Ovary (tissue), 7 donors: ENCODE measurements at regions not wholly inside any gene's neighbourhood (a gene's known extent, or its start where the extent isn't known, plus 50 kb on each side); places are given as distances from the start of the nearest gene placed in this dataset.

ENCODE experiments used
- DNase-seq, 5 donors: peaks; one replicate each; pipeline ENCODE4 v3.0.0-alpha.2; 2019 to 2020
- H3K27ac ChIP-seq, 2 donors: fragments of 200-600 bp; one replicate each; pipeline versions ENCODE4 v1.5.1 to v1.8.0; 2019 to 2022
- H3K27me3 ChIP-seq: fragments of 200-600 bp; one replicate; pipeline ENCODE4 v1.8.0; 2022
- H3K36me3 ChIP-seq: fragments of 200-600 bp; sonication (generic); one replicate; pipeline ENCODE4 v1.5.1; 2019
- H3K4me1 ChIP-seq: one replicate; pipeline ENCODE4 v1.8.1; 2013; ENCODE audit warnings: mild to moderate bottlenecking, moderate library complexity; ENCODE audit not compliant: insufficient read depth
- H3K4me3 ChIP-seq: fragments of 200-600 bp; sonication (generic); one replicate; pipeline ENCODE4 v1.5.1; 2017
- H3K9me3 ChIP-seq, 2 donors: fragments of 200-600 bp in 1 of 2; sonication (generic) in 1 of 2; one replicate each; pipeline versions ENCODE4 v1.5.1 to v1.8.1; 2013 to 2019; ENCODE audit warnings: mild to moderate bottlenecking in 1 of 2, moderate library complexity in 1 of 2
- EP300 ChIP-seq: sonication (generic); formaldehyde crosslinking; IDR thresholded peaks from one replicate; pipeline ENCODE4 v1.6.1; 2017; ENCODE audit warnings: antibody characterized with exemption
- POLR2A ChIP-seq: fragments of 450-650 bp; IDR thresholded peaks from one replicate; pipeline ENCODE4 v1.6.1; 2017; ENCODE audit warnings: antibody characterized with exemption, mild to moderate bottlenecking, moderate library complexity
- WGBS, 3 donors: extraction: QIAGEN DNeasy Blood & Tissue Kit in 1 of 3; methylation state at CpG; one replicate each; pipeline versions ENCODE4 v1.1.5 to v1.1.7; 2013 to 2017; 5-methylcytosine and 5-hydroxymethylcytosine counted together
- intact Hi-C, 4 donors: fragments of 100-400 bp; cut with DNase I; formaldehyde crosslinking; loops; one replicate each; pipeline versions ENCODE4 v1.11.0 to v1.15.1; 2022 to 2023
- TF ChIP-seq, protein P1 (sequence below), 3 donors: fragments of 450-650 bp in 2 of 3; fragments of 200-600 bp in 1 of 3; IDR thresholded peaks; one replicate each; pipeline versions ENCODE4 v1.5.1 to v1.8.0; 2016 to 2022; ENCODE audit warnings: antibody characterized with exemption in 3 of 3, mild to moderate bottlenecking in 1 of 3
- donor health status: DM: no; HTN: no; CAD: no; lungs with moderate emphysema.
- donor health status: DM: no; HTN: no; CAD: no.
- donor health status: Bipolar disorder and iron deficiency.
- donor health status: DM: no; HTN: no; CAD: no.
- donor health status: DM: yes; HTN: yes; CAD: no.

DNA sequence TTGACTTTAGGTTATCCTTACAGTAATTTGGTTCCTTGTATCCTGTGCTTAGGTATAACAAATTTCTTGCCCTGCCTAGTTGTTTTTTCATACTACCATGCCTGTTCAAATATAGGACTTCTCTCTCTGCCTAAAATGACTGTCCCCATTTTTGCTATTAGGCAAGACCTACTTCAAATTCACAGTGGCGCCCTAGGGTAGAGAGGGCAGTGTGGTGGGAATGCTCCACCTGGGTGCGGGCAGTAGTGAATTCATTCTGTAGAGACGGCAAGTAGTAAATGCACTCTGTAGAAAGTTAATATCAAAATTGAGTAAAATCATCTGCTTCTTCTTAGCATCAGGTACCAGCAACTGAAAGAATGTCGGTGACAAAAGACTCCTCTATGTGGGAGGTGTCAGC lies 120.4 kb upstream of the RHOBTB1 start:
- no peaks in the 10 kb centered on the region for H3K27me3 ChIP-seq
- H3K27ac ChIP-seq = no peak overlapping the region
- TF ChIP-seq, protein P1, sequence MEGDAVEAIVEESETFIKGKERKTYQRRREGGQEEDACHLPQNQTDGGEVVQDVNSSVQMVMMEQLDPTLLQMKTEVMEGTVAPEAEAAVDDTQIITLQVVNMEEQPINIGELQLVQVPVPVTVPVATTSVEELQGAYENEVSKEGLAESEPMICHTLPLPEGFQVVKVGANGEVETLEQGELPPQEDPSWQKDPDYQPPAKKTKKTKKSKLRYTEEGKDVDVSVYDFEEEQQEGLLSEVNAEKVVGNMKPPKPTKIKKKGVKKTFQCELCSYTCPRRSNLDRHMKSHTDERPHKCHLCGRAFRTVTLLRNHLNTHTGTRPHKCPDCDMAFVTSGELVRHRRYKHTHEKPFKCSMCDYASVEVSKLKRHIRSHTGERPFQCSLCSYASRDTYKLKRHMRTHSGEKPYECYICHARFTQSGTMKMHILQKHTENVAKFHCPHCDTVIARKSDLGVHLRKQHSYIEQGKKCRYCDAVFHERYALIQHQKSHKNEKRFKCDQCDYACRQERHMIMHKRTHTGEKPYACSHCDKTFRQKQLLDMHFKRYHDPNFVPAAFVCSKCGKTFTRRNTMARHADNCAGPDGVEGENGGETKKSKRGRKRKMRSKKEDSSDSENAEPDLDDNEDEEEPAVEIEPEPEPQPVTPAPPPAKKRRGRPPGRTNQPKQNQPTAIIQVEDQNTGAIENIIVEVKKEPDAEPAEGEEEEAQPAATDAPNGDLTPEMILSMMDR (IDR thresholded peaks at IDR 0.05) = no peak
- TF ChIP-seq EP300 (no peak), POLR2A (no peak)
- intact Hi-C loops = no loop called here
- H3K36me3 ChIP-seq = no peaks in the 10 kb centered on the region
- H3K4me3 ChIP-seq = no peak overlapping the region
- no peak for DNase-seq
- H3K9me3 ChIP-seq = no peaks in the 10 kb centered on the region
- 96 to 99% (median 97%) methylated on average over 4 of the region's 4 CpGs for WGBS, 3 donors
- no peaks in the 10 kb centered on the region for H3K4me1 ChIP-seq

- Histone ChIP-seq H3K36me3 (no peaks in the 10 kb centered on the region), H3K27me3 (no peaks in the 10 kb centered on the region), H3K27ac (no peak overlapping the region), H3K4me3 (no peak overlapping the region), H3K4me1 (no peaks in the 10 kb centered on the region), H3K9me3 (no peaks in the 10 kb centered on the region)
- no peak for DNase-seq
- 13 to 20% (median 17%) methylated on average over 1 of the region's 1 CpG for WGBS, 3 donors
- TF ChIP-seq EP300 (no peak), POLR2A (no peak)
- TF ChIP-seq, protein P1 (IDR thresholded peaks at IDR 0.05) = no peak
- intact Hi-C loops = no loop called here
These were observed 119.9 kb upstream of the RHOBTB1 start for GRCh38 chr10:61063901-61064300.

- Histone ChIP-seq H3K36me3 (no peaks in the 10 kb centered on the region), H3K4me1 (no peaks in the 10 kb centered on the region), H3K27me3 (no peaks in the 10 kb centered on the region), H3K4me3 (no peak overlapping the region), H3K27ac (no peak overlapping the region), H3K9me3 (no peaks in the 10 kb centered on the region)
- 29 to 47% (median 42%) methylated on average over 3 of the region's 3 CpGs for whole genome bisulfite sequencing, 3 donors
- peak in 1 of 5 donors; percentile 14 for DNase-seq
- TF ChIP-seq, protein P1 (IDR thresholded peaks at IDR 0.05) = no peak
- intact Hi-C loops = no loop called here
These were observed 119.0 kb upstream of the RHOBTB1 start for GRCh38 chr10:61063034-61063433.

GRCh38 chr10:61061923-61062504 lies 118.0 kb upstream of the RHOBTB1 start:
- DNase-seq = no peak
- Histone ChIP-seq H3K4me1 (no peaks in the 10 kb centered on the region), H3K9me3 (no peaks in the 10 kb centered on the region), H3K27ac (no peak overlapping the region), H3K27me3 (no peaks in the 10 kb centered on the region), H3K4me3 (no peak overlapping the region), H3K36me3 (no peaks in the 10 kb centered on the region)
- TF ChIP-seq, protein P1 (IDR thresholded peaks at IDR 0.05) = no peak
- TF ChIP-seq EP300 (no peak), POLR2A (no peak)
- intact Hi-C loops = no loop called here
- 76 to 79% (median 78%) methylated on average over 6 of the region's 6 CpGs for WGBS, 3 donors
